Uterus (tissue), 2 donors: ENCODE measurements at regions not wholly inside any gene's neighbourhood (a gene's known extent, or its start where the extent isn't known, plus 50 kb on each side); places are given as distances from the start of the nearest gene placed in this dataset.

Experiments
- CTCF ChIP-seq, 4 experiments: fragments of 200-600 bp in 2 of 4; fragments of 450-650 bp in 2 of 4; sonication (generic) in 2 of 4; IDR thresholded peaks; one replicate each; pipeline ENCODE4 v1.5.1; 2016 to 2019; ENCODE audit warnings: antibody characterized with exemption in 4 of 4, mild to moderate bottlenecking in 2 of 4, moderate library complexity in 1 of 4
- POLR2A ChIP-seq, 2 donors: fragments of 450-650 bp; IDR thresholded peaks; one replicate each; pipeline ENCODE4 v1.6.1; 2016; ENCODE audit warnings: antibody characterized with exemption in 2 of 2, mild to moderate bottlenecking in 1 of 2, moderate library complexity in 1 of 2

GRCh38 chr12:124411281-124411878 lies 116.5 kb downstream of the RFLNA start:
- TF ChIP-seq CTCF (IDR thresholded peaks at IDR 0.05) (peak in 1 of 4 experiments; percentile 2), POLR2A (IDR thresholded peaks at IDR 0.05) (no peak)
